ENCODE measurements at regions not wholly inside any gene's neighbourhood (a gene's known extent, or its start where the extent isn't known, plus 50 kb on each side); places are given as distances from the start of the nearest gene placed in this dataset.

- no peak for TF ChIP-seq YY1 (IDR thresholded peaks at IDR 0.05; ENCODE audit: low read depth)
- no peak for TF ChIP-seq MAX (IDR thresholded peaks at IDR 0.05)
- TF ChIP-seq TCF12 (IDR thresholded peaks at IDR 0.05; ENCODE audit: low read depth): no peak
- no peak for TF ChIP-seq CREB1 (IDR thresholded peaks at IDR 0.05; ENCODE audit: low read depth)
- TF ChIP-seq EP300 (IDR thresholded peaks at IDR 0.05; ENCODE audit: borderline replicate concordance): no peak
- no peak for TF ChIP-seq TAF1 (IDR thresholded peaks at IDR 0.05; ENCODE audit: low read depth)
- TF ChIP-seq RAD21 (IDR thresholded peaks at IDR 0.05; ENCODE audit: low read depth): no peak
- no peak for TF ChIP-seq USF1 (IDR thresholded peaks at IDR 0.05)
- no peak for TF ChIP-seq CEBPB (IDR thresholded peaks at IDR 0.05)
- TF ChIP-seq EGR1 (IDR thresholded peaks at IDR 0.05): no peak
- no peak for TF ChIP-seq FOXM1 (IDR thresholded peaks at IDR 0.05; ENCODE audit: borderline replicate concordance, low read depth)
Measured at GRCh38 chr6:128672023-128672422, 151.6 kb upstream of the PTPRK start.

DNA sequence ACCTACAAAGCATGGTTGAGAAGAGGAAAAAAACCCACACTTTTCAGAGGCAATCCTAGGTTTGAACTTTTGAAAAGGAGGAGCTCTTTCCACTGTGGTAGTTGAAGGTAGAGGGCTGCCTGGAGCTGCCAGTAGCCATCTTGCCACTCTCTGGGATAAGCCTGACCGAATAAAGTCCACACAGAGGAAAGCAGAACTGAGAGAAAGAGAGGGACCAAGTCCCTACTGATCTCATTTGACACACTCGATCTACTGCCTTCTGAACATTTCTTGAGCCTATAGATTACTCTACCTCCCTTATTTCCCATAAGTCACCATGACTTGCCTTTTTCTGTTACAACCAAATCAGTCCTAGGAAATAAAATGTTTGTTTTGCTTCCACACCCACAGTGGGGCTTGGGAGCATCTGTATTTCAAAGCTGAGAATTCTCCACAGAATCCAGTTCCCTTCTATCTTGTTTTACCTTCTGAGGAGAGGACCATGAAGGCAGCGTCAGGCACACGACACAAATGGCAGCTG lies 147.0 kb upstream of the PTPRK start:
- TF ChIP-seq RAD21 (IDR thresholded peaks at IDR 0.05; ENCODE audit: low read depth) (no peak), TCF12 (IDR thresholded peaks at IDR 0.05; ENCODE audit: low read depth) (no peak), USF1 (IDR thresholded peaks at IDR 0.05) (no peak), TEAD4 (IDR thresholded peaks at IDR 0.05) (no peak), CREB1 (IDR thresholded peaks at IDR 0.05; ENCODE audit: low read depth) (no peak), NFIC (IDR thresholded peaks at IDR 0.05) (no peak), EP300 (IDR thresholded peaks at IDR 0.05; ENCODE audit: borderline replicate concordance) (no peak), MAX (IDR thresholded peaks at IDR 0.05) (no peak), TAF1 (IDR thresholded peaks at IDR 0.05; ENCODE audit: low read depth) (no peak), EGR1 (IDR thresholded peaks at IDR 0.05) (no peak), YY1 (IDR thresholded peaks at IDR 0.05; ENCODE audit: low read depth) (no peak), REST (IDR thresholded peaks at IDR 0.05; ENCODE audit: low read depth) (no peak), CEBPB (IDR thresholded peaks at IDR 0.05) (no peak), FOXM1 (IDR thresholded peaks at IDR 0.05; ENCODE audit: borderline replicate concordance, low read depth) (no peak), ZBTB7A (IDR thresholded peaks at IDR 0.05; ENCODE audit: low read depth) (no peak)

DNA sequence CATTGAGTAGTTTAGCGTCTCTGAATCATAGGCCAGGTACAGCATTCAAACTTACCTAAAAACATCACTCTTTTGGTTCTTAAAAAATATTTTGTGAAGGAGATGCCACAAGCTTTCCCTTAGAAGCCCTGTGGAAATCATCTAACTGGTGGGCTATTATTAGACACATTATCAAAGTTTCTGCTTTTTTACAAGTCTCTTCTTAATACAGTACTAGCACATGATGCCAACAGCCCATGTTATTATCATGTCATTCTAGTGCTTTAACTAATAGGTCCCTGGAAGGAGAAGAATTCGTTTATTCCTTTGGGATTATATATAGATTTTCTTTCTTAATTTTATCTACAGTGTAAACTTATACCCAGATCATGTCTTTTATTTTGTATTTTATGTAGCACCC lies 146.0 kb upstream of the PTPRK start:
- TF ChIP-seq REST (IDR thresholded peaks at IDR 0.05; ENCODE audit: low read depth): no peak
- TF ChIP-seq NFIC (IDR thresholded peaks at IDR 0.05): no peak
- TF ChIP-seq MAX (IDR thresholded peaks at IDR 0.05): no peak
- TF ChIP-seq TEAD4 (IDR thresholded peaks at IDR 0.05): no peak
- TF ChIP-seq TCF12 (IDR thresholded peaks at IDR 0.05; ENCODE audit: low read depth): no peak
- no peak for TF ChIP-seq USF1 (IDR thresholded peaks at IDR 0.05)
- no peak for TF ChIP-seq TAF1 (IDR thresholded peaks at IDR 0.05; ENCODE audit: low read depth)
- TF ChIP-seq CREB1 (IDR thresholded peaks at IDR 0.05; ENCODE audit: low read depth): no peak
- no peak for TF ChIP-seq CEBPB (IDR thresholded peaks at IDR 0.05)
- no peak for TF ChIP-seq EP300 (IDR thresholded peaks at IDR 0.05; ENCODE audit: borderline replicate concordance)
- TF ChIP-seq RAD21 (IDR thresholded peaks at IDR 0.05; ENCODE audit: low read depth): no peak
- no peak for TF ChIP-seq FOXM1 (IDR thresholded peaks at IDR 0.05; ENCODE audit: borderline replicate concordance, low read depth)
- TF ChIP-seq ZBTB7A (IDR thresholded peaks at IDR 0.05; ENCODE audit: low read depth): no peak
- TF ChIP-seq YY1 (IDR thresholded peaks at IDR 0.05; ENCODE audit: low read depth): no peak
- TF ChIP-seq EGR1 (IDR thresholded peaks at IDR 0.05): no peak

DNA sequence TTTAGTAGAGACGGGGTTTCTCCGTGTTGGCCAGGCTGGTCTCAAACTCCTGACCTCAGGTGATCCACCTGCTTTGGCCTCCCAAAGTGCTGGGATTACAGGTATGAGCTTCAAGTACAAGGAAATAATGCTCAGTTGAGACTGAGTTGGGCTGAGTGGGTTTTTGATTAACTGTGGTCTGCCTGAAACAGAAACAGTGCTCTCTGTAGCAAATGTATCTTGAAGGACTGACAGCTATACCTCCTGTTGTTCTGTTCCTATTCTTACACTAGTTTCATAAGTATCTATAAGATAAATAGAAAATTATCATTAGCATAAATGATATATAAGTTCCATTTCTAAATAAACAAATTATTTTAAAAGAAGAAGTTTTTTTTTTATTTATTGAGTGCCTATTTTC lies 142.8 kb upstream of the PTPRK start:
- TF ChIP-seq FOXM1 (IDR thresholded peaks at IDR 0.05; ENCODE audit: borderline replicate concordance, low read depth) (no peak), TEAD4 (IDR thresholded peaks at IDR 0.05) (no peak), TCF12 (IDR thresholded peaks at IDR 0.05; ENCODE audit: low read depth) (no peak), TAF1 (IDR thresholded peaks at IDR 0.05; ENCODE audit: low read depth) (no peak)

- TF ChIP-seq TCF12 (IDR thresholded peaks at IDR 0.05; ENCODE audit: low read depth): no peak
- no peak for TF ChIP-seq NFIC (IDR thresholded peaks at IDR 0.05)
- TF ChIP-seq REST (IDR thresholded peaks at IDR 0.05; ENCODE audit: low read depth): no peak
- TF ChIP-seq ZBTB7A (IDR thresholded peaks at IDR 0.05; ENCODE audit: low read depth): no peak
- TF ChIP-seq CREB1 (IDR thresholded peaks at IDR 0.05; ENCODE audit: low read depth): no peak
- no peak for TF ChIP-seq EP300 (IDR thresholded peaks at IDR 0.05; ENCODE audit: borderline replicate concordance)
- no peak for TF ChIP-seq EGR1 (IDR thresholded peaks at IDR 0.05)
- no peak for TF ChIP-seq RAD21 (IDR thresholded peaks at IDR 0.05; ENCODE audit: low read depth)
- TF ChIP-seq TAF1 (IDR thresholded peaks at IDR 0.05; ENCODE audit: low read depth): no peak
- no peak for TF ChIP-seq TEAD4 (IDR thresholded peaks at IDR 0.05)
- no peak for TF ChIP-seq FOXM1 (IDR thresholded peaks at IDR 0.05; ENCODE audit: borderline replicate concordance, low read depth)
- no peak for TF ChIP-seq MAX (IDR thresholded peaks at IDR 0.05)
- no peak for TF ChIP-seq USF1 (IDR thresholded peaks at IDR 0.05)
- TF ChIP-seq YY1 (IDR thresholded peaks at IDR 0.05; ENCODE audit: low read depth): no peak
- TF ChIP-seq CEBPB (IDR thresholded peaks at IDR 0.05): no peak
Measured at GRCh38 chr6:128659878-128660622, 139.7 kb upstream of the PTPRK start.

All from Ishikawa (cell line).